Medulla oblongata (tissue), 1 donor: ENCODE measurements at regions not wholly inside any gene's neighbourhood (a gene's known extent, or its start where the extent isn't known, plus 50 kb on each side); places are given as distances from the start of the nearest gene placed in this dataset.

Experiments
- DNase-seq: peaks from one replicate; pipeline ENCODE4 v3.0.0-alpha.2; 2015; ENCODE audit errors: extremely low spot score

DNA sequence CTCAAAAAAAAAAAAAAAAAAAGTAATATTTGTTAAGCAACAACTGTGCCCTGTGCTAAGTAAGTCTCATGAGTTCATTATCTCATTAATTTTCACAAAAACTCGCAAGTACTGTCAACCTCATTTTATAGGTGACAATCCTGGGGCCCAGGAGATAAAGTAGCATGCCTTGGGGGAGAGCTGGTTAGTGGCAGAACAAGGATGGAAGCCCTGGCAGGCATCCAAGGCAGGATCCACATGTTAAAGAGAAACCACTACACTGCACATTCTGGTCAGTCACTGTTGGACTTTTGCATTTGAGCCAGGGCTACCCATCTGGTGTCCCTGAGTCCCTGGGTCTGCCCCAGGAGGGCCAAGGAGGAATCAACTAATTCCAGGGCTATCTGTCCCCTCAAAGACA, 54.6 kb downstream of the ZFP36L2 start:
- DNase-seq, result peak; percentile 58

DNA sequence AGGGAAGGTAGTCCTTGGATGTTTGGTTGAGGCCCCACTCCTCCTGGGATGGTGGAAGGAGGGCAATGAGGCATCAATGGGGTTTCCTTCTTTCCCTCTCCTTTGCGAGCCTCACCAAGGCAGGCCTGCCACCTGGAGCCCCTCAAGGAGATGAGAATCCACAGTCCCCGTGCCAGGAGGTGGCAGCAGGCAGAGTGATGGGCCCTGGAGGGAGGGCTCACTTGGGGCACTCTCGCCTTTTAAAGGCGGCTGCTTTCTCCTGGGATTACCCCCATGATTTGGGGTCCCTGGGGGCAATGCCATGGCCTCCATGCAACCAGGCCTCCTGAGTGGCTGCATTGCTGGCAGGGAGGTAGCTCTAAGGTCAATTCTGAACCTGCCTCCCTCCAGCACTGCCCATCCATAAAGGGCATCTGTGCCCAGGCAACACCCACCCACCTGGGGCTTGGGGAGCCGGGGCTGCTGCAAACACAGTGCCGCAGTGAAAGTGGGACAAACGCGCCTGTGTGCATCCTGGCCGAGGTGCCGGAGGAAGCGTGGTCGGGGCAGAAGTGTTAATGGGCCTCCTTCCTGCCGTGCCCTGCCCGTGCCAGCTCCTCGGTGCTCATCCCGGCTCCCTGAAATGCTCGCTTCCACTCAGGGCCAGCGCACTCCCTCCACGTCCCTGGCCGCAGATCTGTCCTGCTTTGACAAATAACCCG, 55.9 kb downstream of the ZFP36L2 start:
- DNase-seq, result no peak

DNA sequence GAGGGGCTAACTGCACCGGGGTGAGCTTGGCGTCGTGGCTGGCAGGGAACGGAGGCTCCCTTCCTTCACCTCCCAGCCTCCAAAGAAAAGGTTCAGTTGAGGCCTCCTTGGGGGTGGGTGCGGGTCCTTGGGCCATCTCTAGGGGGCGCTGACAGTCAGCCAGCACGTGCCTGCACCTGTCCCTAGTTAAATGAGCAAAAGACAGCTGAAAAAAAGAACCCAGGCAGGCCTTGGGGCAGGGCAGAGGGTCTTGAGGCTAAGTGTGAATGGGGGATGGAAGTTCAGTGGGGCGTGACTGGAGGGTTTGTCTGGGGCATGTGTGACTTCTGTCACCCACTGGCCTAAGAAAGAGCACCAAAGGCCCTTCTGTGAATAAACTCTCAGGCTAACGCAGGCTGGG, 56.4 kb downstream of the ZFP36L2 start:
- no peak for DNase-seq

DNA sequence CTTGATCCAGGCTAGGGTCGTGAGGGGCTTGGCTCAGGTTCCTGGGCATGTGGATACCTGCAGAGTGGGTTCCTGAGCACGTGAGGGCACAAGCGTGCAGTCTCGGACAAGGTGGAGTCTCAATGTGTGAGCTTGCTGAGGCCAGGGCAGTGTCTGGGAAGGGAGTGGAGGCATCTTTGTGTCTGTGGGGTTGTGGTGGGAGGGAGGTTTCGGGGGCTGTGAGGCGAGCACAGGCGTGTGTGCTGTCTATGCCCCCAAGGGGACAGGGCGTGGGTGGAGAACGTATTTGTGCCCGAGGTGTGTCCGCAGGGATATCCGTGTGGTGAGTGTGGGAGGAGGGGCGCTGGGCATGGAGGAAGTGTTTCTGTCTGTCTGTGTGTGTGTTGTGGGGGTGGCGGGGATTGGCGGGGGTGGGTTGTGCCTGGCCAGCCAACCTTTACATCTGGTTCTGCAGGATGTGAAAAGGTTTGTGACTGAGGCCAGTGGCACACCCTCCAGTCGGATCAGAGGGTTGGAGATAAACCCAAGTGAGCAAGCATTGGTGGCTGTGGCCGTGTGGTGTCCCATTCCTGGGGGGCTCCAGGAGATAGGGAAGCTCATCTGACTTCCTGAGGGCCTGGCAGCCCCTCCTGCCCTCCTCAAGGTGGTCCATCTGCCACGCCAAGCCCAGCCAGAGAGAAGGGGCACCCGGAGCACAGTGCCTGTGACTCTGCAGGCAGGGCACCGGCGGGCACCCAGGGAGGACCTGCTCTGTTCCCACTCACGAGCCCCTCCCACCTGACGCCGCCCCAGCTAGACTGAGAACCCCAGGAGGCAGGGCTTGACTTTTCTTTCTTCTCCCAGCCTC, 57.1 kb downstream of the ZFP36L2 start:
- DNase-seq, result peak; percentile 24

DNA sequence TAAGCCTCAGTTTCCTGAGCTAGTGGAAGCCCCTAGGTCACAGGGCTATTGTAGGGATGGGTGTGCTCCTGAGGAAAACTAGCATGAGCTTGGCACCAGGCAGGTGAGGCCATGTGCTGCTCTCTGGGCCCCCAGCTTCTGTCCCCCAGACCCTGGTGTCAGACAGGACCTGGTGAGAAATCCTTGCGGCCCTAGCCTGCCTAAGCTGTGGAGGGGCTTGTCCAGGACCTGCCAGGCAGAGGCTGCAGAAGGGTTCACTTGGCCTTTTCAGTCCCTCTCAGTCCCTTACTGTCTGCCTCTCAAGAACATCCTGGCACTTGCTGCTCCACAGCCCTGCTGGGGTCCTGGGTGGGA, 58.4 kb downstream of the ZFP36L2 start:
- DNase-seq, result no peak

DNA sequence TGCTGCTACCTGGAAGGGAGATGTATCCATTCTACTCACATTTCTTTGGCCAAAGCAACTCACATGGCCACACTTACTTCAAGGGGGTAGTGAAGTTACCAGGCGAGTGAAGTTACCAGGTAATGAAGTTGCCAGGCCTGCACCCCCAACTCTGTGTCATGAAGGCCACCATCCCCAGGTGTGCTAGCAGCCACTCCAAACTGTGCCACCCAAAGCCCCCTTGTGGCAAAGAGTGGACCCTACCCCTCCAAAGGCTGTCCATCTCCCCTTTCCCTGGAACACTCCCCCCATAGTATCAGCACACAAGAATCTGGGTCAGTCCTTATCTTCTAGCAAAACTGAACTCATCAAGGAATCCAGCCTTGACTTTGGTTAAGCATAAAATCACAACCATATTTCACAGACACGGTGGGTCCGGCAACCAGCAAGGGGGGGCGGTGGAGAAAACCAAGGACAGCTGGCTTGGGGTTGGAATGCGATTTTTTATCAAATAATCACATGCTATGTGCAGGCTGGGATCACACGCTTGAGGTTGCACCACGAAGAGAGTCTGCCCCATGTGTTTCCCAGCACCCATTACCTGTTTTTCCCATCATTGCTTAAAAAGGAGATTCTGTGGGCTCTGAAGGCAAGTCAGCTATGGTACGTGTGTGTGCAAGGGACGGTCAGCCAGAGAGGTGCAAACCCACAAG, 60.9 kb downstream of the ZFP36L2 start:
- no peak for DNase-seq

DNA sequence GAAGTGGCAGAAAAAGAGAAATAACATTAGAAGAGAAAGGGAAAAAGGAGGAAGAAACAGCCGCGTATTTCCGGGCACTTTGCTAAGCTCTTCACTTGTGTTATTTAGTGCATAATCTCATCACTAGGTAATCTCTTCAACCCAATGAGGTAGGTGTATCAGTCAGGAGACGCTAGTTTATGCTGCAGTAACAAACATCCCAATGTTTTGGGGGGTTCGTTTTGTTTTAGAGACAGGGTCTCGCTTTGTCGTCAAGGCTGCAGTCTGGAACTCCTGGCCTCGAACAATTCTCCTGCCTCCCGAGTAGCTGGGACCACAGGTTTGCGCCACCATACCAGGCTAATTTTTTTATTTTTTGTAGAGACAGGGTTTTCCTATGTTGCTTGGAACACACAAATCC, 61.7 kb downstream of the ZFP36L2 start:
- DNase-seq, result no peak

DNA sequence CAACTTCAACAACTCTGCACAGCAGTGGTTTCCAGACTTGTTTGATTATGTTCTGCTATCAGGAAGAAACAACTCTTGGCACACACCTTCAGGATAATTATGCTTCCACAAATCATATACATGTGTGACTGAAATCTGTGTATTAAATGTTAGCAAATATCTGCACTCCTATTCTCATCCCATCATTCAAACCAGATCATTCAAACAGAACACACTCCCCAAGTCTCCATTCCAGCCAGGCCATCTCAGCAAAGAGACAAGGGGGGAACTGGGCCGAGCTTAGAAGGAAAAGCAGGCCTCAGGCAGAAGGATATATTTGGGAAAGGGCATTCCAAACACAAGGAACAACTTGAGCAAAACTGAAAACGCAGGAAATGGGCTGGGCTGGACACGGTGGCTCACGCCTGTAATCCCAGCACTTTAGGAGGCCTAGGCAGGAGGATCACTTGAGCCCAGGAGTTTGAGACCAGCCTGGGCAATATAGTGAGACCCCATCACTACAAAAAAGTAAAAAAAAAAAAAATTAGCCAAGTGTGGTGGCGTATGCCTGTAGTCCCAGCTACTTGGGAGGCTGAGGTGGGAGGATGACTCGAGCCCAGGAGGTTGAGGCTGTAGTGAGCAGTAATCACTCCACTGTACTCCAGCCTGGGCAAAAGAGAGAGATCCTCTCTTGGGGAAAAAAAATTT, 62.7 kb downstream of the ZFP36L2 start:
- DNase-seq, result no peak

DNA sequence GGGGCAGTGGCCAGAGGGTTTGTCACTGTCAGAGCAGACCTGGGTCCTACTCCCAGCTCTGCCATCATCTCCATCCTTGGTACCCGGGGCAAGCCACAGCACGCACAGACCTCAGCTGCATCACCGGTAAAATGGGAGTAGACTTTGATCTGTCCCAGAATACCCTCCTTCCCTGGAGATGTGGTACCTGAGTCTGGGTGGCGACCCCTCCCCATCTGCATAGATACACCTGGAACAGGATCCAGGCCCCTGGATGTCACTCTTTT, 64.0 kb downstream of the ZFP36L2 start:
- no peak for DNase-seq

DNA sequence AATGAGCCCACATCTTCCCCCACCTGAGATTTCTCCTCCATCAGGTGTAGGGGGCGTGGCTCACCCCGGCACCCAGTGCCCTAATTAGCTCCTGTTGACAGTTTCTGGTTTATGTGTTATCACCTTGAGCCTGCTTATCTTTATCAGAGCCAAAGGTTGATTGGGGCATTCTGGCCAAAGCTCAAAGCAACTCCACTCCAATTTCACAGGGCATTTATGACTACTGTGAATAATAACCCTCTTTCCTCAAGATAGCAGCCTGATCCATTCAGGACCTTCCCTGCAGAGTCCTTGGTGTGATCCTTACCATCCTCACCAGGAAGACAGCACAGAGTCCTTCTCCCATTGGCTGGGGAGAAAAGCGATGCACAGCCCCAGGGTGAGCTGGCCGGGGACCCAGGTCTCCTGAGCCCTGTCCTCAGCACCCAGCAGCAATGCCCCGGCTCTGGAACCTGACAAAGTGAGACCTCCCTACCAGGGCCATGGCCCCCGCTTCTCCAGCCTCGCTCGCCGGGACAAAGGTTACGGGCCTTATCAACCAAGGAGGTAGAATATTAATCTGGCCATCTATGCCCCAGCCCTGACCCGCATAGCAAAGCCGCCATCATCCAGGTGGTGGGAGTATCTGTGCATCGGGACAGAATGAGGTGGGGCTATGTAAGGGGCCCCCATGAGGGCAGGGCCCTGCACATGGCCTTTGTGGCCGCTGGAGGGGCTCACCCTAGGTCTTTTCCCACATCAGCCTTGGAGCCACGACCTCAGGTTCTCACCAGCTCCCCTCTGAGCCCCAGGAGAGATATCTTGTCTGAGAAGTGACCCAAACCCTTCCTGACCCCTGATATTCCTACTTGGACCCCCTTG, 64.5 kb downstream of the ZFP36L2 start:
- no peak for DNase-seq

DNA sequence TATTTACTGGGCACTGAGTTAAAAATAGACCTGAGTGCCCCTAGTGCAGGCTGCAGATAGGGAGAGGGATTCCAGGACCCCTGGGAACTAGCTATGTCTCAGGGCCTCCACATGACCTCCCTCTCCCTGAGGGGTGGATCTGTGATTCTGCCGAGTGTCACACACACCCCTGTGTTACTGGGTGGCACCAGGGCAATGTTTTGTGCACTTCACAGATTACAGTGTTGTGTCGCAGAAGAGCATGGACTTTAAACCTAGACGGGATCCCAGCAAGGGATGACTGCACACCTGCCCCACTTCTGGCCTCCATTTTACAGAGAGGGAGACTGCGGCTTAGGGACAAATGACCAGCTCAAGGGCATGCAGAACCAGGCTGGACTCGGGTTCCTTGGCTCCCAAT, 65.6 kb downstream of the ZFP36L2 start:
- no peak for DNase-seq

DNA sequence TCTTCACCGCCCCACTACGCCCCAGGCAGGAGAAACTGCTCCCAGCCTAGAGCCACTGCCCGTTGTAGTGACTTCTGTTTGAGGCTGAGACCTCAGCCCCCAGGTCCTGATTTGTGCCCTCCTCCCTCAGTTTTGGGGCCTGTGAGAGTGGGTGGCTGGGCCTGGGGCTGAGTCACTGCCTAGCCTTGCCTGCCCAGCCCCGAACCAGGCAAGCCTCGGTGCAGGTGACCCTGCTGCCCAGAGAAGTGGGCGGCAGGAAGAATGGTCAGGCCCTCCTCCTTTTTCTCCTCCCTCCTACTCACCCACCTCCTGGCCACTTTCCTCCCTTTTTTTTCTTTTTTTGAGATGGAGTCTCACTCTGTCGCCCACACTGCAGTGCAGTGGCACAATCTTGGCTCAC, 66.6 kb downstream of the ZFP36L2 start:
- no peak for DNase-seq

DNA sequence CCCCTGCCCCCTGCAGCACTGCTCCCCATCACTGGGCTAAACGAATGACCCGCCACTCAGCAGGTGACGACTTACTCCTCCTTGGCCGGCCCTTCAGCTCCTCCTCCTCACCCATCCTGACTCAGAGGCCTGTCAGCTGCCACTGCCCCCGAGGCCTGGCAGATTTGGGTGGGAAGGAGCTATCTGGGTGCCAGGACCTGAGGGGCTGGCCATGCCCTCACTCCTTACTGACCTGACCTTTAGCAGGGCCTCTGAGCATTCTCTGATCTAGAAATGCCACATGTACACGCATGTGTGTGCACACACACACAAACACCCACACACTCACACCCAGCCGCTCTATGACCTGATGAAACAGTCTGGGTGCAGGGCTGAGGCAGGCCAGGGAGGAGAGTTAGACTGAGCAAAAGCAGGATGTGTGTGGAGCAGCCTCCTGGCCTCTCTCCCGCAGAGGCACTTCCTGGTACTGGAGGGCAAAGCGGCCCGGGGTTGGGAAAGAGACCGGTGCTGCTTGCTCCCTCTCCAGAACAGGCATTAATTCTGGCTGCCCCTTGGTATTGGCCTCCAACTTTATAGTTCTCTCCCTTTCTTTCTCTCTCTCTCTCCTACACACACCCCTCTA, 68.0 kb downstream of the ZFP36L2 start:
- peak; percentile 41 for DNase-seq

DNA sequence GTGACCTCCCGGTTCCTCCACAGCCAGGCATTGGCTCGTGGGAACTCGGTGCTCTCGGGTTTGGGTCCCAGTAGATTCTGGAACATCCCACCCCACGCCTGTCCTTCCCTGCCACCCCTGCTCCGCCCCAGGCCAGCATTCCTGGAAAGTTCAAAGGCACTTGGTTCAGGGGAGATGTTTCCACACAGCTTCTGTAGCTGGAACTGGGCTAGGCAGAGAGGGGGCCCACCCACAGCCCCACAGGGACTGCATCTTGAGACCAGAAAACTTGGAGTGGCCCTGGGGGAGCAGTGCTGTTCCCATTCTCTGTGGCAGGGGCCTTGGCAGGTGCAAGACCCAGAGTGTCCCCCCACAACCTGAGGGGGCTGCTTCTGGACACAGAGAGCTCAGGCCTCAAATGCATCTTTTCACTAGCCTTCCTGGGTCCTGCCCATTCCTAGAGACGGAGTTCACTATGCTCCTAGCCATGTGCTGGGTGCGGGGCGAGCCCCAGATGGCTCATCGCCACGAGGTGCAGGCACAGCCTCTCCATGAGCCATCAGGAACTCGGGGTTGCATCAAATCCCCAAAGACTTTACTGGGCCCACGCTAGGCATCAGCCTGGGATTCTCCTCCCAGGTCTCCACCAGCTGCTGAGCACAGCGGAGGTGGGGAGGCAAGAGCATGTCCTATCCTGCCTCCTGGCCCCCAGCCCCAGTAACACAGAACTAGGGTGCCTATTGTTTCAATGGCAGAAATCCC, 68.7 kb downstream of the ZFP36L2 start:
- DNase-seq, result no peak

DNA sequence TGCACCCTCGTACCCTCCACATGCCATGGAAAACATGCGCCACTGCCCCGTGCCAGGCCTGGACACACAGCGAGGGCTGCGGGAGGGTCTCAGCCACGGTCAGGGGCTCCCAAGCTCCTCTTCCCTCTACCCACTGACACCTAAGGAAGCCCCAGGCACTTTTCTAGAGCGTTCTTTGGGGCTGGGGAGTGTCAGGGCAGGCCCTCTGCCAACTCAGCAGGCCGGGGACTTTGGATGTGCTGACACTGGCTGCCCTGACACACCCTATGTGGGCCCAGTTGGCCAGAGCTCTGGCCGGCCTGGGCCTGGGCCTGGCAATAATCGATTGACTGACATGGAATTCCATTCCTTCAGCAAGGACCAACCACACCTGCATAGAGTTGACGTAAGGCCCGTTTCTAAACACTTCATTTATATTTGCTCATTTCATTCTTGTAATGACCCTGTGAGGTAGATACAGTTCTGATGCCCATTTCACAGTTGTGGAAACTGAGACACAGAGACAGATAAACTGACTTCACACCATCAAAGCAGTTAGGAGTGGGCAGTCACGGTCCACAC, 70.5 kb downstream of the ZFP36L2 start:
- DNase-seq, result no peak

DNA sequence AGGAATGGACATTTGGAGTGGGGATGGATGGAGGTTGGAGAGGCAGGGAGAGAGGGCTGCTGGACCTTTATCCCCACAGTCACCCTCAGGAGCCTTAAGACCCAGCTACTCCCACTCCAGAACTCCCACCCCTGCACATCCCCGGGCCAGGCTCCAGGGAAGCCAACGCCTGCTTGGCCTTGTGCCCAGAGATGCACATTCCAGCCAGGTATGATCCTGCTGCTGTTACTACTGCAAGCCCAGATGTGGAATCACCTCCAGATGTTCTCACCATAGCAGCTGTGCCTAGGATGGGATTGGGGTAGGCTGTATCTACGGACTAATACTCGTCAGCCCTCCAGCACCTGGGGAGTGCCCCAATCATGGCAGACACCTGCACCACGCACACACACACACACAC, 71.7 kb downstream of the ZFP36L2 start:
- no peak for DNase-seq

DNA sequence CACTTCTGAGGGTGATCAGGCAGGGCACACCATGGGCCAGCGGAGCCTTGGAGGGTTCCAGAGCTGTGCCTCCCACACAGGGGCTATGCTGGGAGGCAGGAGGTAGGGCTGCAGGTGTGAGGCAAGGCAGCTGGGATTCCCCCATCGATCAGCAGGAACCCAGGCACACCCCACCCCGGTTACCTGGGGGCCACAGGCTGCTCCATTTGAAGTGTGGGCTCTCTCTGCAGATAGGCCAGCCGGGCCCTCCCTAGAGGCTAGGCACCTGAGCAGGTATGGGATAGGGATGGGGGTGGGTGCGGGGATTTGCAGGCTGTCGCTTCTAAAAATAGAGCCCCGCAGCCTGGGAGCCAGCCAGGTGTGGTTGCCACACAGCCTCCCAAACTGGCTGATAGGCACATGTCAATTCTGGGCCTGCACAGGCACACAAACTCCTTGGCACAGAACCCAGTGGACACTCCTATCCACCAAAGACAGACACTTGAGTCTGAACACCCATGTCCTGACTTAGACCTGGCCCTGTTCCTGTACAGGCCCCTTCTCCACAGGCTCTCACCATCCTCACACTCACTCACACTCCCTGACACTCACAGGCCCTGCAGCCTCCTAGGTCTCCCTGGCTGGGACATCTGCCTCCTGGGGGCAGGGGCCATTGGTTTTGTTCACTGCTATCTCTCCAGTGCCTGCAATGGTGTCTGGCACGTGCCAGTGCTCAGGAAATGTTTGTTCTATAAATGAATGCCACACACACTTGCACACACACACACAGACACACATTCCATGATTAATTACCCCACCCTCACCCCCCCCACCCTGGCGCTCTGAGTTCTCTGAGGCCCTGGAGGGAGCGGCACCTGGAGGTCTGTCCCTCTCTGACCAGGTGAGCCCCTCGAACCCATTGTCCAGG, 73.4 kb downstream of the ZFP36L2 start:
- DNase-seq, result no peak

DNA sequence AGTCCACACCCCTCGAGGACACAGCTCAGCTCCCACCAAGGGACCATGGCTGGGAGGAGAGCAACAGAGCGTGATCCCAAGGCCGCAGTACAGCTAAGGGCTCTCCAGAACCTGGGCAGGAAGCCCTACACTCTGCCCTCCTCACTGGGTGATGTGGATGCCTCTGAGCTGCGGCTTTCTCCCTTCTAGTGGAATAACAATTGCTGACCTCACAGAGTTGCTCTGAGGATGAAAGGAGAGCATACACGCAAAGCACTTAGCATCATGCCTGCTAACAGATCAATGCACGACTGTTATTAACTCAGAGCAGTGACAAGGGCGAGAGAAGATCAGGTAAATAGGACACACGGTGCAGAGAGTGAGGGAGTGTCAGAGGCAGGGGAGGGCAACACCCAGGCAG, 74.2 kb downstream of the ZFP36L2 start:
- DNase-seq, result no peak

DNA sequence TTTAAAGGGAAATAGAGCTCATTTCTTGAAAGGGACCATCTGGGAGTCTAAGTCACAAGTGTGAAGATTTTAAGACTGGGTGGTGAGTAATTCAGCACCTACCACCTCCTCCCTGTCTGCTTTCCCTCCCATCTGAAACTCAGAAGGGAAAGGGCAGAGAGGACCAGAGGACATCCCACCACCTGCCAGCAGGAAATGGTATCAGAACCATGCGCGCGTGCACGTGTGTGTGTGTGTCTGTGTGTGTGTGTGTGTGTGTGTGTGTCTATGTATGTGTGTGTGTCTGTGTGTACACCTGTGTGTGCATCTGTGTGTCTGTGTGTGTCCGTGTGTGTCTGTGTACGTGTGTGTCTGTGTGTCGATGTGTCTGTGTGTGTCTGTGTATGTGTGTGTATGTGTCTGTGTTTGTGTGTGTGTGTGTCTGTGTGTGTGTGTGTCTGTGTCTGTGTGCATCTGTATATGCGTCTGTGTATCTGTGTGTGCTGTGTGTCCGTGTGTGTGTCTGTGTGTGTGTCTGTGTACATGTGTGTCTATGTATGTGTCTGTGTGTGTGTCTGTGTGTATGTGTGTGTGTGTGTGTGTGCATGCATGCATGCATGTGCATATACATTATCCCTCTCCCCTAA, 76.8 kb downstream of the ZFP36L2 start:
- no peak for DNase-seq
